Left forelimb (tissue), 1 donor: ENCODE measurements at regions not wholly inside any gene's neighbourhood (a gene's known extent, or its start where the extent isn't known, plus 50 kb on each side); places are given as distances from the start of the nearest gene placed in this dataset.

ENCODE experiments used
- DNase-seq: peaks from one replicate; pipeline ENCODE4 v3.0.0-alpha.2; 2018; ENCODE audit warnings: low spot score

- DNase-seq = no peak
Observed at GRCh38 chr3:187929112-187929816, 184.0 kb upstream of the BCL6 start.

GRCh38 chr3:187930021-187930420, 184.8 kb upstream of the BCL6 start:
- DNase-seq = no peak

- no peak for DNase-seq
Observed at GRCh38 chr3:187931101-187931500, 185.8 kb upstream of the BCL6 start.

- DNase-seq = no peak
Observed at GRCh38 chr3:187931770-187932278, 186.6 kb upstream of the BCL6 start.

GRCh38 chr3:187932530-187932929, 187.3 kb upstream of the BCL6 start:
- no peak for DNase-seq

GRCh38 chr3:187935623-187936156, 190.4 kb upstream of the BCL6 start:
- DNase-seq = no peak

- DNase-seq = no peak
Observed at GRCh38 chr3:187936676-187937075, 191.4 kb upstream of the BCL6 start.

- no peak for DNase-seq
Observed at GRCh38 chr3:187939891-187940290, 194.6 kb upstream of the BCL6 start.

GRCh38 chr3:187941135-187941847, 196.0 kb upstream of the BCL6 start:
- DNase-seq = no peak

- DNase-seq = no peak
Observed at GRCh38 chr3:187941848-187942194, 196.6 kb upstream of the BCL6 start.

GRCh38 chr3:187942658-187943241, 197.5 kb upstream of the BCL6 start:
- no peak for DNase-seq

- no peak for DNase-seq
Observed at GRCh38 chr3:187943677-187944389, 198.6 kb upstream of the BCL6 start.

GRCh38 chr3:187944390-187945179, 199.3 kb upstream of the BCL6 start:
- no peak for DNase-seq

GRCh38 chr3:187945374-187945773, 200.1 kb upstream of the BCL6 start:
- no peak for DNase-seq

- no peak for DNase-seq
Observed at GRCh38 chr3:187946163-187946691, 201.0 kb upstream of the BCL6 start.

GRCh38 chr3:187946981-187947380, 201.7 kb upstream of the BCL6 start:
- DNase-seq = no peak

- DNase-seq = no peak
Observed at GRCh38 chr3:187947927-187948682, 202.8 kb upstream of the BCL6 start.

GRCh38 chr3:187949093-187949820, 204.0 kb upstream of the BCL6 start:
- no peak for DNase-seq

- no peak for DNase-seq
Observed at GRCh38 chr3:187950671-187951070, 203.3 kb upstream of the LPP start.
